Endothelial cell of umbilical vein (primary cell): ENCODE measurements at regions not wholly inside any gene's neighbourhood (a gene's known extent, or its start where the extent isn't known, plus 50 kb on each side); places are given as distances from the start of the nearest gene placed in this dataset.
"Not testable (repeated sequence)": the region's sequence is repeated elsewhere in the genome, so short reads cannot be mapped to it uniquely, and the experiment has no call there.

ENCODE experiments used
- CTCF ChIP-seq, 2 donors: IDR thresholded peaks; 1 replicate in 1 of 2; 2 replicates in 1 of 2; pipeline ENCODE4 v1.5.1; 2011; ENCODE audit warnings: low read length in 2 of 2, mild to moderate bottlenecking in 2 of 2, moderate library complexity in 2 of 2, control low read depth in 1 of 2, inconsistent platforms in 1 of 2, low read depth in 1 of 2; ENCODE audit not compliant: insufficient read depth in 1 of 2; ENCODE audit errors: extremely low read depth in 1 of 2
- POLR2AphosphoS5 ChIP-seq: IDR thresholded peaks from 2 replicates; pipeline ENCODE4 v1.6.1; 2012; ENCODE audit warnings: low read depth, mild to moderate bottlenecking, control low read depth, low read length, moderate library complexity; ENCODE audit not compliant: insufficient read depth

DNA sequence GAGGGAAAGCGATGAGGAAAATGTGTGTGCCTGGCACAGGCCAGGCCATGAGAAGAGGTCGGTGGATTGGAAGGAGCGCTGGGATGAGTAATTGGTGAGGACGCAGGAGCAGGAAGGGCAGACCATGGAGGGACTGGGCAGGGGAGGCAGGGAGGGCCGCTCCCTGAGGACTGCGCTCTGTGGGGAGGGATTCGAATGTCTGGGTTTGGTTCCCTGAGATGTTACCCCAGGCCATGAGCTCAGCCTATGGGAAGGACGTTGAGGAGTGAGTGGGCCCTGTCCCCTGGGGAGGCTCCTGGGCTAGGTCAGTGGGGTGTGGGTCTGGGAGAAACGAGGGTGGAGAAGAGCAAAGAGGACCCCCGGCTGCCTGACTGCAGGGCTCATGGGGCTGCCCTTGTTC, 415.2 kb upstream of the NPAP1 start:
- TF ChIP-seq CTCF (IDR thresholded peaks at IDR 0.05; ENCODE audit: extremely low read depth in 1 of 2, insufficient read depth in 1 of 2, low read depth in 1 of 2, low read length in 2 of 2); POLR2AphosphoS5: not testable (repeated sequence)
